Mucosa of descending colon (tissue), 3 donors: ENCODE measurements at regions not wholly inside any gene's neighbourhood (a gene's known extent, or its start where the extent isn't known, plus 50 kb on each side); places are given as distances from the start of the nearest gene placed in this dataset.

Experiments
- ATAC-seq: fragments of 200-7000 bp; cut with Tn5 transposase; one replicate; pipeline ENCODE4 v1.9.1; 2020; ENCODE audit warnings: mild to moderate bottlenecking, moderate library complexity
- DNase-seq, 3 donors: peaks; one replicate each; pipeline ENCODE4 v3.0.0-alpha.2; 2020
- H3K36me3 ChIP-seq: fragments of 200-600 bp; one replicate; pipeline ENCODE4 v1.8.0; 2021; ENCODE audit warnings: low read depth, mild to moderate bottlenecking
- H3K4me1 ChIP-seq: fragments of 200-600 bp; one replicate; pipeline ENCODE4 v1.8.0; 2021; ENCODE audit warnings: low read depth, mild to moderate bottlenecking
- H3K4me3 ChIP-seq: fragments of 200-600 bp; one replicate; pipeline ENCODE4 v1.8.0; 2021; ENCODE audit warnings: mild to moderate bottlenecking
- H3K9me3 ChIP-seq: fragments of 200-600 bp; one replicate; pipeline ENCODE4 v1.8.0; 2021; ENCODE audit warnings: mild to moderate bottlenecking
- CTCF ChIP-seq: fragments of 200-600 bp; IDR thresholded peaks from one replicate; pipeline ENCODE4 v1.8.0; 2022; ENCODE audit warnings: antibody characterized with exemption, mild to moderate bottlenecking
- intact Hi-C, 2 donors: fragments of 100-400 bp; cut with DNase I in 1 of 2; cut with micrococcal nuclease in 1 of 2; formaldehyde crosslinking; loops; one replicate each; pipeline versions ENCODE4 v1.11.0 to v1.11.1; 2022; cut with DNase I, micrococcal nuclease
- donor health status: DM: no; HTN: no; CAD: no; lungs with moderate emphysema.
- donor health status: DM: no; HTN: no; CAD: no.
- donor health status: DM: no; HTN: yes; CAD: no.

GRCh38 chr7:19948160-19948559 lies 174.7 kb upstream of the TMEM196 start:
- no peak for TF ChIP-seq CTCF
- Histone ChIP-seq H3K9me3 (no peaks in the 10 kb centered on the region), H3K4me1 (no peaks in the 10 kb centered on the region), H3K4me3 (no peak overlapping the region), H3K36me3 (no peaks in the 10 kb centered on the region)
- DNase-seq (no peak), ATAC-seq (no peak)
- intact Hi-C loops: no loop called here

- Histone ChIP-seq H3K9me3 (no peaks in the 10 kb centered on the region), H3K4me1 (no peaks in the 10 kb centered on the region), H3K4me3 (no peak overlapping the region), H3K36me3 (no peaks in the 10 kb centered on the region)
- ATAC-seq (no peak), DNase-seq (no peak)
- intact Hi-C loops: no loop called here
- TF ChIP-seq CTCF: no peak
Measured at GRCh38 chr7:19944363-19945120, 171.1 kb upstream of the TMEM196 start.

GRCh38 chr7:19939746-19940145 lies 166.3 kb upstream of the TMEM196 start:
- Histone ChIP-seq H3K9me3 (no peaks in the 10 kb centered on the region), H3K36me3 (no peaks in the 10 kb centered on the region), H3K4me3 (no peak overlapping the region), H3K4me1 (no peaks in the 10 kb centered on the region)
- intact Hi-C loops: no loop called here
- DNase-seq: no peak
- no peak for ATAC-seq
- TF ChIP-seq CTCF: no peak

- DNase-seq (no peak), ATAC-seq (no peak)
- intact Hi-C loops: no loop called here
Measured at GRCh38 chr7:19932549-19933249, 159.3 kb upstream of the TMEM196 start.

GRCh38 chr7:19930851-19931250 lies 157.4 kb upstream of the TMEM196 start:
- Histone ChIP-seq H3K4me3 (no peak overlapping the region), H3K4me1 (no peaks in the 10 kb centered on the region), H3K36me3 (no peaks in the 10 kb centered on the region), H3K9me3 (no peaks in the 10 kb centered on the region)
- ATAC-seq (no peak), DNase-seq (no peak)
- intact Hi-C loops: no loop called here
- no peak for TF ChIP-seq CTCF

More at GRCh38 chr7:19932549-19933249, 159.3 kb upstream of the TMEM196 start:
- Histone ChIP-seq H3K9me3 (no peaks in the 10 kb centered on the region), H3K36me3 (no peaks in the 10 kb centered on the region), H3K4me3 (no peak overlapping the region), H3K4me1 (no peaks in the 10 kb centered on the region)
- no peak for TF ChIP-seq CTCF
